ENCODE measurements at regions not wholly inside any gene's neighbourhood (a gene's known extent, or its start where the extent isn't known, plus 50 kb on each side); places are given as distances from the start of the nearest gene placed in this dataset.

GRCh38 chr10:57218382-57218781 lies 857.3 kb upstream of the ZWINT start:
- no peak overlapping the region for H3K27ac ChIP-seq (ENCODE audit: extremely low read length, insufficient read depth, low read length)
- H4K20me1 ChIP-seq (ENCODE audit: insufficient read depth, low read length): no peaks in the 10 kb centered on the region
- H3K4me2 ChIP-seq (ENCODE audit: low read depth, low read length): no peak overlapping the region
- CTCF ChIA-PET (ENCODE audit: low intra/inter-chr PET ratio, low total read pairs): no interaction called here
- H3K4me3 ChIP-seq (replicated peaks in 1 of 3; ENCODE audit: insufficient read depth in 1 of 3, low read depth in 2 of 3, low read length in 3 of 3): no peak overlapping the region
- H3K36me3 ChIP-seq (replicated peaks in 1 of 2; ENCODE audit: control insufficient read depth in 1 of 2, insufficient read depth in 2 of 2, low read length in 2 of 2): no peaks in the 10 kb centered on the region
- BruUV-seq (replicated peaks): no TSS peak
- H3K79me2 ChIP-seq (ENCODE audit: insufficient read depth, low read length): no peaks in the 10 kb centered on the region
- DNase-seq (ENCODE audit: low spot score) (no peak), FAIRE-seq (no peak), ATAC-seq (no peak)
- in situ Hi-C loops (cut with HindIII; ENCODE audit: extremely low pct_ligation_motif_present, low pct_unique_long_range_greater_than_20kb): no loop called here
- no peaks in the 10 kb centered on the region for H3K4me1 ChIP-seq (ENCODE audit: insufficient read depth, low read length)
- no peaks in the 10 kb centered on the region for H3K27me3 ChIP-seq (ENCODE audit: control insufficient read depth in 1 of 2, insufficient read depth in 2 of 2, low read length in 2 of 2)
- H2AFZ ChIP-seq (ENCODE audit: low read length): no peak overlapping the region
- POLR2A ChIA-PET: no interaction called here
- H3K9me3 ChIP-seq (ENCODE audit: low read length): no peaks in the 10 kb centered on the region; the same call in 1 of the 2 replicates
- intact Hi-C loops (cut with micrococcal nuclease; ENCODE audit: unreplicated experiment): no loop called here
- no peak overlapping the region for H3K9ac ChIP-seq (ENCODE audit: insufficient read depth, low read depth, low read length)
- TF ChIP-seq ZNF326 (CRISPR knock-in tag; IDR thresholded peaks at IDR 0.05; ENCODE audit: borderline replicate concordance): no peak
- TF ChIP-seq MED13 (CRISPR knock-in tag; IDR thresholded peaks at IDR 0.05): no peak
- no peak for TF ChIP-seq ZNF280B (CRISPR knock-in tag; IDR thresholded peaks at IDR 0.05; ENCODE audit: borderline replicate concordance)
- no peak for TF ChIP-seq FOXP1 (IDR thresholded peaks at IDR 0.05)
- no peak for TF ChIP-seq FOXP1 (CRISPR knock-in tag; IDR thresholded peaks at IDR 0.05)
- no peak for TF ChIP-seq BCL6 (CRISPR knock-in tag; IDR thresholded peaks at IDR 0.05)
- TF ChIP-seq, protein P1, sequence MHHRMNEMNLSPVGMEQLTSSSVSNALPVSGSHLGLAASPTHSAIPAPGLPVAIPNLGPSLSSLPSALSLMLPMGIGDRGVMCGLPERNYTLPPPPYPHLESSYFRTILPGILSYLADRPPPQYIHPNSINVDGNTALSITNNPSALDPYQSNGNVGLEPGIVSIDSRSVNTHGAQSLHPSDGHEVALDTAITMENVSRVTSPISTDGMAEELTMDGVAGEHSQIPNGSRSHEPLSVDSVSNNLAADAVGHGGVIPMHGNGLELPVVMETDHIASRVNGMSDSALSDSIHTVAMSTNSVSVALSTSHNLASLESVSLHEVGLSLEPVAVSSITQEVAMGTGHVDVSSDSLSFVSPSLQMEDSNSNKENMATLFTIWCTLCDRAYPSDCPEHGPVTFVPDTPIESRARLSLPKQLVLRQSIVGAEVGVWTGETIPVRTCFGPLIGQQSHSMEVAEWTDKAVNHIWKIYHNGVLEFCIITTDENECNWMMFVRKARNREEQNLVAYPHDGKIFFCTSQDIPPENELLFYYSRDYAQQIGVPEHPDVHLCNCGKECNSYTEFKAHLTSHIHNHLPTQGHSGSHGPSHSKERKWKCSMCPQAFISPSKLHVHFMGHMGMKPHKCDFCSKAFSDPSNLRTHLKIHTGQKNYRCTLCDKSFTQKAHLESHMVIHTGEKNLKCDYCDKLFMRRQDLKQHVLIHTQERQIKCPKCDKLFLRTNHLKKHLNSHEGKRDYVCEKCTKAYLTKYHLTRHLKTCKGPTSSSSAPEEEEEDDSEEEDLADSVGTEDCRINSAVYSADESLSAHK (CRISPR knock-in tag; IDR thresholded peaks at IDR 0.05; ENCODE audit: borderline replicate concordance): no peak
- TF ChIP-seq ZNF543 (CRISPR knock-in tag; IDR thresholded peaks at IDR 0.05): no peak
- TF ChIP-seq, protein P2, sequence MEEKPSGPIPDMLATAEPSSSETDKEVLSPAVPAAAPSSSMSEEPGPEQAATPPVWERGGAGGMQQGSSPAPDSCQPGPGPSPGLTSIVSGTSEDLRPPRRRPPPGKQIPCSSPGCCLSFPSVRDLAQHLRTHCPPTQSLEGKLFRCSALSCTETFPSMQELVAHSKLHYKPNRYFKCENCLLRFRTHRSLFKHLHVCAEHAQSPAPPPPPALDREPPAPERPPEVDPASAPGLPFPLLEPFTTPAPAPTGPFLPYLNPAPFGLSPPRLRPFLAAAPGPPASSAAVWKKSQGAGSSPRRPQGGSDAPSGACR (CRISPR knock-in tag; IDR thresholded peaks at IDR 0.05): no peak
- TF ChIP-seq, protein P3, sequence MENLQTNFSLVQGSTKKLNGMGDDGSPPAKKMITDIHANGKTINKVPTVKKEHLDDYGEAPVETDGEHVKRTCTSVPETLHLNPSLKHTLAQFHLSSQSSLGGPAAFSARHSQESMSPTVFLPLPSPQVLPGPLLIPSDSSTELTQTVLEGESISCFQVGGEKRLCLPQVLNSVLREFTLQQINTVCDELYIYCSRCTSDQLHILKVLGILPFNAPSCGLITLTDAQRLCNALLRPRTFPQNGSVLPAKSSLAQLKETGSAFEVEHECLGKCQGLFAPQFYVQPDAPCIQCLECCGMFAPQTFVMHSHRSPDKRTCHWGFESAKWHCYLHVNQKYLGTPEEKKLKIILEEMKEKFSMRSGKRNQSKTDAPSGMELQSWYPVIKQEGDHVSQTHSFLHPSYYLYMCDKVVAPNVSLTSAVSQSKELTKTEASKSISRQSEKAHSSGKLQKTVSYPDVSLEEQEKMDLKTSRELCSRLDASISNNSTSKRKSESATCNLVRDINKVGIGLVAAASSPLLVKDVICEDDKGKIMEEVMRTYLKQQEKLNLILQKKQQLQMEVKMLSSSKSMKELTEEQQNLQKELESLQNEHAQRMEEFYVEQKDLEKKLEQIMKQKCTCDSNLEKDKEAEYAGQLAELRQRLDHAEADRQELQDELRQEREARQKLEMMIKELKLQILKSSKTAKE (CRISPR knock-in tag; IDR thresholded peaks at IDR 0.05; ENCODE audit: borderline replicate concordance): no peak
- TF ChIP-seq, protein P4, sequence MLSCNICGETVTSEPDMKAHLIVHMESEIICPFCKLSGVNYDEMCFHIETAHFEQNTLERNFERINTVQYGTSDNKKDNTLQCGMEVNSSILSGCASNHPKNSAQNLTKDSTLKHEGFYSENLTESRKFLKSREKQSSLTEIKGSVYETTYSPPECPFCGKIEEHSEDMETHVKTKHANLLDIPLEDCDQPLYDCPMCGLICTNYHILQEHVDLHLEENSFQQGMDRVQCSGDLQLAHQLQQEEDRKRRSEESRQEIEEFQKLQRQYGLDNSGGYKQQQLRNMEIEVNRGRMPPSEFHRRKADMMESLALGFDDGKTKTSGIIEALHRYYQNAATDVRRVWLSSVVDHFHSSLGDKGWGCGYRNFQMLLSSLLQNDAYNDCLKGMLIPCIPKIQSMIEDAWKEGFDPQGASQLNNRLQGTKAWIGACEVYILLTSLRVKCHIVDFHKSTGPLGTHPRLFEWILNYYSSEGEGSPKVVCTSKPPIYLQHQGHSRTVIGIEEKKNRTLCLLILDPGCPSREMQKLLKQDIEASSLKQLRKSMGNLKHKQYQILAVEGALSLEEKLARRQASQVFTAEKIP (CRISPR knock-in tag; IDR thresholded peaks at IDR 0.05; ENCODE audit: borderline replicate concordance): no peak
- no peak for TF ChIP-seq CEBPG (CRISPR knock-in tag; IDR thresholded peaks at IDR 0.05)
- no peak for TF ChIP-seq IRX3 (CRISPR knock-in tag; IDR thresholded peaks at IDR 0.05; ENCODE audit: borderline replicate concordance, low read depth)
- no peak for TF ChIP-seq JUN (CRISPR knock-in tag; IDR thresholded peaks at IDR 0.05)
- no peak for TF ChIP-seq SCMH1 (CRISPR knock-in tag; IDR thresholded peaks at IDR 0.05; ENCODE audit: borderline replicate concordance)
- no peak for TF ChIP-seq ZNF839 (CRISPR knock-in tag; IDR thresholded peaks at IDR 0.05; ENCODE audit: borderline replicate concordance)
- TF ChIP-seq, protein P5, sequence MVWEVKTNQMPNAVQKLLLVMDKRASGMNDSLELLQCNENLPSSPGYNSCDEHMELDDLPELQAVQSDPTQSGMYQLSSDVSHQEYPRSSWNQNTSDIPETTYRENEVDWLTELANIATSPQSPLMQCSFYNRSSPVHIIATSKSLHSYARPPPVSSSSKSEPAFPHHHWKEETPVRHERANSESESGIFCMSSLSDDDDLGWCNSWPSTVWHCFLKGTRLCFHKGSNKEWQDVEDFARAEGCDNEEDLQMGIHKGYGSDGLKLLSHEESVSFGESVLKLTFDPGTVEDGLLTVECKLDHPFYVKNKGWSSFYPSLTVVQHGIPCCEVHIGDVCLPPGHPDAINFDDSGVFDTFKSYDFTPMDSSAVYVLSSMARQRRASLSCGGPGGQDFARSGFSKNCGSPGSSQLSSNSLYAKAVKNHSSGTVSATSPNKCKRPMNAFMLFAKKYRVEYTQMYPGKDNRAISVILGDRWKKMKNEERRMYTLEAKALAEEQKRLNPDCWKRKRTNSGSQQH (CRISPR knock-in tag; IDR thresholded peaks at IDR 0.05; ENCODE audit: low read depth): no peak

Measured in HepG2 (cell line).